ENCODE measurements at regions not wholly inside any gene's neighbourhood (a gene's known extent, or its start where the extent isn't known, plus 50 kb on each side); places are given as distances from the start of the nearest gene placed in this dataset.
"Not testable (repeated sequence)": the region's sequence is repeated elsewhere in the genome, so short reads cannot be mapped to it uniquely, and the experiment has no call there.

DNA sequence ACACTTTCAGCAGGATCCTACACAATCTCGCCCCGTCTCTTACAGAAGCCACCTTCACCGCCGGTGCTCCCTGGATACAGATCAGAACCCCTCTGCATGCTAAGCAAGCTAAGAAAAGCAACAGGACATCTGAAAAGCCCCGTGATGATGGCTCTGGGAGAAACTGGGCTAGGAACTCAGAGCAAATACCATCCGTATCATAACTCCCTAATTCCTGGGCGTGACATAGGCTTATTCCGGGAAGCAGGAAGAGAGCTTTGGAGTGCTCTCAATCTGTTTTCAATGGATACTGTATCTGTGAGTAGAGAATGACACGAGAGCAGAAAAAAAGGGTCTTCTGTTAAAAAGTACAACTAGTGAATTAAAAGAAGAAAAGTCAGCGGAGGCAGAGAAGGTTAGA lies 121.6 kb downstream of the SPP2 start:
- DNase-seq (ENCODE audit: low spot score in 2 of 2) = no peak
- H3K9me3 ChIP-seq = no peaks in the 10 kb centered on the region
- no peak overlapping the region for H3K4me3 ChIP-seq
- peaks cover 0 to 12% (median 0%) of the 10 kb centered on the region in 4 donors for H3K4me1 ChIP-seq
- TF ChIP-seq, protein P1, sequence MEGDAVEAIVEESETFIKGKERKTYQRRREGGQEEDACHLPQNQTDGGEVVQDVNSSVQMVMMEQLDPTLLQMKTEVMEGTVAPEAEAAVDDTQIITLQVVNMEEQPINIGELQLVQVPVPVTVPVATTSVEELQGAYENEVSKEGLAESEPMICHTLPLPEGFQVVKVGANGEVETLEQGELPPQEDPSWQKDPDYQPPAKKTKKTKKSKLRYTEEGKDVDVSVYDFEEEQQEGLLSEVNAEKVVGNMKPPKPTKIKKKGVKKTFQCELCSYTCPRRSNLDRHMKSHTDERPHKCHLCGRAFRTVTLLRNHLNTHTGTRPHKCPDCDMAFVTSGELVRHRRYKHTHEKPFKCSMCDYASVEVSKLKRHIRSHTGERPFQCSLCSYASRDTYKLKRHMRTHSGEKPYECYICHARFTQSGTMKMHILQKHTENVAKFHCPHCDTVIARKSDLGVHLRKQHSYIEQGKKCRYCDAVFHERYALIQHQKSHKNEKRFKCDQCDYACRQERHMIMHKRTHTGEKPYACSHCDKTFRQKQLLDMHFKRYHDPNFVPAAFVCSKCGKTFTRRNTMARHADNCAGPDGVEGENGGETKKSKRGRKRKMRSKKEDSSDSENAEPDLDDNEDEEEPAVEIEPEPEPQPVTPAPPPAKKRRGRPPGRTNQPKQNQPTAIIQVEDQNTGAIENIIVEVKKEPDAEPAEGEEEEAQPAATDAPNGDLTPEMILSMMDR (IDR thresholded peaks at IDR 0.05) = no peak
- TF ChIP-seq EP300 (IDR thresholded peaks at IDR 0.05) (no peak), POLR2A (IDR thresholded peaks at IDR 0.05) (no peak)
- H3K36me3 ChIP-seq = no peaks in the 10 kb centered on the region
- H3K27ac ChIP-seq = no peak overlapping the region
- no peaks in the 10 kb centered on the region for H3K27me3 ChIP-seq
- WGBS, 2 donors = 67 to 68% methylated on average over 10 of the region's 10 CpGs

DNA sequence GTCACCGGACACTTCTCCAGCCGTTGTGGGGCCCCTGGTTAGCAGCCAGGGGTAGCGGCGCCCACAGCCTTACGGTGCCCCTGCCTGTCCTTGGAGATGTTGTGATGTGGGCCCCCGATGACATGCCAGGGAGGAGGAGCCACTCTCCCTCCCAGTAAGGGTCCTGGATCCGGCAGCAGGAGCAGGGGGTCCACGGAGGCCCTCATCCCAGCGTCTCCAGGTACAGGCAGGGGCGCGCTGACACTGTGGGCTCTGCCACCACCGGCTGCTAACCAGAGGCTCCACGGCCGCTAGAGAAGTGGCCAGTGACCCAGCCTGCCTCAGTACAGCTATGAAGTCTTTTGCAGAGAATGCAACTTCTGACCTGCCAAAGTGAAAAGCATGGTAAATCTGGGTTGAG lies 121.2 kb downstream of the SPP2 start:
- no peaks in the 10 kb centered on the region for H3K9me3 ChIP-seq
- H3K4me1 ChIP-seq = peaks cover 0 to 12% (median 0%) of the 10 kb centered on the region in 4 donors
- H3K27ac ChIP-seq = no peak overlapping the region
- no peaks in the 10 kb centered on the region for H3K27me3 ChIP-seq
- TF ChIP-seq, protein P1 (IDR thresholded peaks at IDR 0.05) = no peak
- TF ChIP-seq POLR2A (IDR thresholded peaks at IDR 0.05) (no peak), EP300 (IDR thresholded peaks at IDR 0.05) (no peak)
- no peak for DNase-seq (ENCODE audit: low spot score in 2 of 2)
- H3K4me3 ChIP-seq = no peak overlapping the region
- no peaks in the 10 kb centered on the region for H3K36me3 ChIP-seq
- 92 to 93% methylated on average over 7 to 8 of the region's 14 CpGs for WGBS, 2 donors

DNA sequence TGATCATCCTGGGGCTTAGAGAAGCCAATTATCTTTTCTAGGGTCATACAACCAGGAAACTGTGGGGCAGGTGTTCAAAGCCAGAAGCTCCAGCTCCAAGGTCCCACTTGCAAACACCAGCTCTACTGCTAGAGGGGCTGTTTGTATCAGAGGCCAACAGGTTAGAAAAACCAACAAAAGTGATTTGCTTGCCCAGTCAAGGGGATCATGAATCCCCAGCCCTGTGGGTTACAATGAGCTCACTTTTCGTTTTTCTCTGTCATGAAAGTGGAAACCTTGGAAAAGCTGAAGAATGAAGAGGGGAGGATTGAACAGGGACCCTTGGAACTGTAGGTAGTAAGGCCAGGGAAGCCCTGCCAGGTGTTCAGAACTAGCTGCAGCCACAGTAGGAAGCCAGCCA lies 119.2 kb downstream of the SPP2 start:
- WGBS, 2 donors = 36 to 93% methylated on average over 1 of the region's 1 CpG
- peaks cover 0 to 22% (median 0%) of the 10 kb centered on the region in 4 donors for H3K4me1 ChIP-seq

DNA sequence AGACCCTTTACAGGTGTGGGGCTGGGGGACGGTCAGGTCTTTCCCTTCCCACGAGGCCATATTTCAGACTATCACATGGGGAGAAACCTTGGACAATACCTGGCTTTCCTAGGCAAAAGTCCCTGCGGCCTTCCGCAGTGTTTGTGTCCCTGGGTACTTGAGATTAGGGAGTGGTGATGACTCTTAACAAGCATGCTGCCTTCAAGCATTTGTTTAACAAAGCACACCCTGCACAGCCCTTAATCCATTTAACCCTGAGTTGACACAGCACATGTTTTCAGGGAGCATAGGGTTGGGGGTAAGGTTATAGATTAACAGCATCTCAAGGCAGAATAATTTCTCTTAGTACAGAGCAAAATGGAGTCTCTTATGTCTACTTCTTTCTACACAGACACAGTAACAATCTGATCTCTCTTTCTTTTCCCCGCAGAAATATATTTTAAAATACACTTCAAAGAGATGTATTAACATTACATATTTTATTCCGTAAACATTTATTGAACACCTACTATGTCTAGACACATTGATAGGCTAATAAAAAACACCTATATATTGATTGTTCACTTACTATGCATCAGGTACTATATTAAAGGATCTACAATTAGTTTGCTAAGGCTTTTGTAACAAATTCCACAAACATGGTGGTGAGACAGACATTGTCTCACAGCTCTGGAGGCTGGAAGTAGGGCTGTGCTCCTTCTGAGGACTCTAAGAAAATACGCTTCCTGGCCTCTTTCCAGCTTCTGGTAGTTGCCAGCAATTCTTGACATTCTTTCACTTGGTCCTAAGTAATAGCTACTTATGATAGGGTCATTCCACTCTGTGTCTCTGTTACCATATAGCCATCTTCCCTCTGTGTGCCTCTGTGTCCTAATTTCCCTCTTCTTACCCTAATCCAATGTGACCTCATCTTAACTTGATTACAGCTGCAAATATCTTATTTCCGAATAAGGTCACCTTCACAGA lies 118.4 kb downstream of the SPP2 start:
- not testable (repeated sequence) for DNase-seq (ENCODE audit: low spot score in 2 of 2); H3K27ac ChIP-seq; H3K9me3 ChIP-seq

More for the DNA sequence above, 119.2 kb downstream of the SPP2 start:
- H3K9me3 ChIP-seq = no peaks in the 10 kb centered on the region
- no peaks in the 10 kb centered on the region for H3K36me3 ChIP-seq
- H3K27me3 ChIP-seq = no peaks in the 10 kb centered on the region
- no peak for DNase-seq (ENCODE audit: low spot score in 2 of 2)
- TF ChIP-seq EP300 (IDR thresholded peaks at IDR 0.05) (no peak), POLR2A (IDR thresholded peaks at IDR 0.05) (no peak)
- H3K27ac ChIP-seq = no peak overlapping the region
- no peak overlapping the region for H3K4me3 ChIP-seq

DNA sequence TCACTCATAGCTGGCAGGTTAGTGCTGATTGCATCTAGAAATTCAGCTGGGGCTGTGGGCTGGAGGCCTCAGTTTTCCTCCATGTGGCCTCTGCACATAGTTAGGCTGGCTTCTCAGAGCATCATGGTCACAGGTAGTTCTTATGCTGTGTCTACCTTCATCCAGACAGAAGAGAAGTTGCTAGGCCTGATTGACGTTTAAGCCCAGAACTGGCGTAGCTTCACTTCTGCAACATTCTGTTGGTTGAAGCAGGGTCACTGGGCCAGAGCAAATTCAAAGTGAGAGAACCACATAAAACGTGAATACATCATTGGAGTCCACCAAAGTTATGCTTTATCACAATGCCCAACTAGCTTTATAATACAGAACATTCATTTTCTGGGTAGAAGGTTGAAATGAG lies 116.0 kb downstream of the SPP2 start:
- no peak for TF ChIP-seq POLR2A (IDR thresholded peaks at IDR 0.05)
- no peaks in the 10 kb centered on the region for H3K9me3 ChIP-seq
- H3K4me1 ChIP-seq = peaks cover 0 to 25% (median 0%) of the 10 kb centered on the region in 4 donors

More for the DNA sequence above, 118.4 kb downstream of the SPP2 start:
- H3K4me1 ChIP-seq = peaks cover 0 to 25% (median 0%) of the 10 kb centered on the region in 4 donors
- H3K27me3 ChIP-seq, H3K4me3 ChIP-seq, H3K36me3 ChIP-seq: not testable (repeated sequence)
- WGBS, 2 donors = 36 to 50% methylated on average over 8 of the region's 8 CpGs

DNA sequence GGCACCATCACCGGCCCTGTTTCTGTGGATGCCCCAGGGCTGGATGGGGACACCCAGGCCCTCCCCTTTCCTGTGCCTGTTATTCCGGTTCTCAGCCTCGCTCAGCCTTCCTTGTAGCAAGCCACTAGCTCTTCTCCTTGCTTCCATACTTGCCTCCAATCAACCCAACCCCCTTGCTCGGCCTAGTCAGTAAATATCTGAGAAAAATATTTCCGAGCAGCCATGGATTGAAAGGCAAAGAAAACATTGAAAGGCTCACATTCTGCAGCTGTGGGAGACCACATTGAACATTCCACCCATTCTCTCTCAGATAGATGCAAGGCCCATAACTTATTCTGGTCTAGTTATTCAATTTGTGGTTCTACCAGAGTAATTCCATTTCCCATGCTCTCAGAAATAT lies 114.9 kb downstream of the SPP2 start:
- DNase-seq (ENCODE audit: low spot score in 2 of 2) = no peak
- H3K27me3 ChIP-seq = no peaks in the 10 kb centered on the region
- TF ChIP-seq POLR2A (IDR thresholded peaks at IDR 0.05) (no peak), EP300 (IDR thresholded peaks at IDR 0.05) (no peak)
- TF ChIP-seq, protein P1 (IDR thresholded peaks at IDR 0.05) = no peak
- H3K4me3 ChIP-seq = no peak overlapping the region
- H3K36me3 ChIP-seq = no peaks in the 10 kb centered on the region
- 49 to 63% methylated on average over 5 of the region's 5 CpGs for WGBS, 2 donors
- H3K9me3 ChIP-seq = no peaks in the 10 kb centered on the region
- peak overlapping the region in 1 of 4 donors; percentile 28 for H3K27ac ChIP-seq
- H3K4me1 ChIP-seq = peaks cover 0 to 25% (median 0%) of the 10 kb centered on the region in 4 donors

More for the DNA sequence above, 116.0 kb downstream of the SPP2 start:
- H3K4me3 ChIP-seq = no peak overlapping the region
- no peak for DNase-seq (ENCODE audit: low spot score in 2 of 2)
- whole genome bisulfite sequencing, 2 donors = 81 to 91% methylated on average over 3 of the region's 3 CpGs
- peak overlapping the region in 2 of 4 donors; percentile 19 to 30 for H3K27ac ChIP-seq
- H3K36me3 ChIP-seq = no peaks in the 10 kb centered on the region
- no peaks in the 10 kb centered on the region for H3K27me3 ChIP-seq
